H9 (cell line): ENCODE measurements at regions not wholly inside any gene's neighbourhood (a gene's known extent, or its start where the extent isn't known, plus 50 kb on each side); places are given as distances from the start of the nearest gene placed in this dataset.

Experiments
- DNase-seq: peaks from one replicate; pipeline ENCODE4 v3.0.0-alpha.2; 2017
- H2AFZ ChIP-seq: one replicate; pipeline ENCODE4 v1.6.1; 2013; ENCODE audit warnings: mild to moderate bottlenecking, low read length, control low read depth, moderate library complexity
- H2AK5ac ChIP-seq: 2 replicates; pipeline ENCODE4 v1.6.1; 2013; ENCODE audit warnings: low read length, control low read depth, mixed read lengths; ENCODE audit not compliant: insufficient read length
- H2BK120ac ChIP-seq: one replicate; pipeline ENCODE4 v1.6.1; 2013; ENCODE audit warnings: low read depth, mild to moderate bottlenecking, low read length, control low read depth, inconsistent platforms; ENCODE audit not compliant: poor library complexity, severe bottlenecking
- H2BK12ac ChIP-seq: 2 replicates; pipeline ENCODE4 v1.6.1; 2013; ENCODE audit warnings: low read length, control low read depth, mixed read lengths, low read depth; ENCODE audit not compliant: insufficient read length
- H2BK15ac ChIP-seq: 2 replicates; pipeline ENCODE4 v1.6.1; 2013; ENCODE audit warnings: low read depth, low read length, control low read depth
- H2BK20ac ChIP-seq: one replicate; pipeline ENCODE4 v1.6.1; 2013; ENCODE audit warnings: low read depth, mild to moderate bottlenecking, low read length, control low read depth, inconsistent platforms; ENCODE audit not compliant: poor library complexity, severe bottlenecking
- H2BK5ac ChIP-seq: 2 replicates; pipeline ENCODE4 v1.6.1; 2013; ENCODE audit warnings: low read length, control low read depth, mixed read lengths; ENCODE audit not compliant: insufficient read length
- H3K14ac ChIP-seq: 2 replicates; pipeline ENCODE4 v1.6.1; 2013; ENCODE audit warnings: low read length, control low read depth; ENCODE audit not compliant: insufficient read depth
- H3K18ac ChIP-seq: 2 replicates; pipeline ENCODE4 v1.6.1; 2013; ENCODE audit warnings: low read depth, mild to moderate bottlenecking, mixed read lengths, low read length, control low read depth; ENCODE audit not compliant: insufficient read length
- H3K23ac ChIP-seq: 2 replicates; pipeline ENCODE4 v1.6.1; 2013; ENCODE audit warnings: low read length, control low read depth, mixed read lengths, low read depth; ENCODE audit not compliant: insufficient read length
- H3K23me2 ChIP-seq: 2 replicates; pipeline ENCODE4 v1.6.1; 2013; ENCODE audit warnings: low read depth, mild to moderate bottlenecking, mixed read lengths, low read length, control low read depth; ENCODE audit not compliant: insufficient read length, poor library complexity, severe bottlenecking
- H3K27ac ChIP-seq: 2 replicates; pipeline ENCODE4 v1.5.1; 2013; ENCODE audit warnings: low read length, control low read depth, mixed read lengths, low read depth; ENCODE audit not compliant: insufficient read length
- H3K27me3 ChIP-seq: 2 replicates; pipeline ENCODE4 v1.6.1; 2013; ENCODE audit warnings: low read length, control low read depth, inconsistent platforms; ENCODE audit not compliant: insufficient read depth
- H3K4ac ChIP-seq: 2 replicates; pipeline ENCODE4 v1.6.1; 2013; ENCODE audit warnings: low read depth, mild to moderate bottlenecking, control low read depth, inconsistent platforms, low read length, moderate library complexity
- H3K4me1 ChIP-seq: 2 replicates; pipeline ENCODE4 v1.6.1; 2013; ENCODE audit warnings: low read length, control low read depth, inconsistent platforms; ENCODE audit not compliant: insufficient read depth
- H3K4me2 ChIP-seq: 2 replicates; pipeline ENCODE4 v1.6.1; 2013; ENCODE audit warnings: low read length, control low read depth, mixed read lengths; ENCODE audit not compliant: insufficient read length, insufficient read depth
- H3K56ac ChIP-seq: 2 replicates; pipeline ENCODE4 v1.6.1; 2013; ENCODE audit warnings: low read depth, mild to moderate bottlenecking, mixed read lengths, low read length, control low read depth; ENCODE audit not compliant: insufficient read length
- H3K79me1 ChIP-seq: 2 replicates; pipeline ENCODE4 v1.6.1; 2013; ENCODE audit warnings: low read depth, mild to moderate bottlenecking, moderate library complexity, low read length, control low read depth, inconsistent platforms; ENCODE audit not compliant: insufficient read depth, poor library complexity, severe bottlenecking
- H3K79me2 ChIP-seq: 2 replicates; pipeline ENCODE4 v1.6.1; 2013; ENCODE audit warnings: low read length, control low read depth, inconsistent platforms; ENCODE audit not compliant: insufficient read depth
- H3K9ac ChIP-seq: 2 replicates; pipeline ENCODE4 v1.6.1; 2013; ENCODE audit warnings: low read length, control low read depth, mixed read lengths; ENCODE audit not compliant: insufficient read length; ENCODE audit errors: extremely low read depth
- H3K9me3 ChIP-seq: one replicate; pipeline ENCODE4 v1.6.1; 2013; ENCODE audit warnings: low read depth, low read length, inconsistent platforms; ENCODE audit not compliant: control insufficient read depth
- H3T11ph ChIP-seq: one replicate; pipeline ENCODE4 v1.6.1; 2013; ENCODE audit warnings: mild to moderate bottlenecking, low read length, control low read depth, inconsistent platforms
- H4K20me1 ChIP-seq: one replicate; pipeline ENCODE4 v1.6.1; 2013; ENCODE audit not compliant: control insufficient read depth, insufficient read length, insufficient read depth
- H4K5ac ChIP-seq: 2 replicates; pipeline ENCODE4 v1.6.1; 2013; ENCODE audit warnings: low read depth, mild to moderate bottlenecking, mixed read lengths, low read length, control low read depth; ENCODE audit not compliant: insufficient read length
- H4K8ac ChIP-seq: replicated peaks from 2 replicates; pipeline ENCODE4 v1.6.1; 2013; ENCODE audit warnings: low read length, control low read depth, mixed read lengths, low read depth; ENCODE audit not compliant: insufficient read length
- H4K91ac ChIP-seq: 2 replicates; pipeline ENCODE4 v1.6.1; 2013; ENCODE audit warnings: low read depth, mild to moderate bottlenecking, moderate library complexity, mixed read lengths, low read length, control low read depth; ENCODE audit not compliant: insufficient read length
- H3K27ac Mint-ChIP-seq, 3 experiments: 2 replicates in 2 of 3; 3 replicates in 1 of 3; pipeline ENCODE4 v1.8.0; 2020 to 2021; ENCODE audit warnings: mixed read lengths in 3 of 3, mild to moderate bottlenecking in 1 of 3, moderate library complexity in 1 of 3
- H3K27me3 Mint-ChIP-seq: 2 replicates; pipeline ENCODE4 v1.8.0; 2021; ENCODE audit warnings: low read depth, mild to moderate bottlenecking, moderate library complexity, mixed read lengths
- H3K36me3 Mint-ChIP-seq, 3 experiments: 2 replicates in 2 of 3; 3 replicates in 1 of 3; pipeline ENCODE4 v1.8.0; 2020 to 2021; ENCODE audit warnings: low read depth in 3 of 3, mixed read lengths in 3 of 3; ENCODE audit not compliant: insufficient read depth in 1 of 3
- H3K4me1 Mint-ChIP-seq, 2 experiments: 2 replicates each; pipeline ENCODE4 v1.8.0; 2020; ENCODE audit warnings: mixed read lengths in 2 of 2
- H3K4me3 Mint-ChIP-seq, 2 experiments: 2 replicates in 1 of 2; 3 replicates in 1 of 2; pipeline ENCODE4 v1.8.0; 2020 to 2021; ENCODE audit warnings: mild to moderate bottlenecking in 2 of 2, mixed read lengths in 2 of 2, moderate library complexity in 1 of 2
- H3K9me3 Mint-ChIP-seq, 2 experiments: 2 replicates in 1 of 2; 3 replicates in 1 of 2; pipeline ENCODE4 v1.8.0; 2020; ENCODE audit warnings: mild to moderate bottlenecking in 2 of 2, mixed read lengths in 2 of 2, moderate library complexity in 1 of 2
- CTCF ChIP-seq: fragments of 200-600 bp; sonication (generic); conservative IDR thresholded peaks from 3 replicates; pipeline ENCODE4 v1.8.0; 2021; ENCODE audit warnings: antibody characterized with exemption, mild to moderate bottlenecking
- WGBS: extraction: QIAGEN DNeasy Blood & Tissue Kit; methylation state at CpG from one replicate; pipeline ENCODE4 v1.1.7; 2013; ENCODE audit warnings: missing lambda C conversion rate, low lambda C conversion rate, mixed read lengths; ENCODE audit not compliant: insufficient read length; ENCODE audit errors: extremely low coverage; 5-methylcytosine and 5-hydroxymethylcytosine counted together

- Histone ChIP-seq H3K23me2 (no peaks in the 10 kb centered on the region), H3K18ac (no peak overlapping the region), H3K9ac (no peak overlapping the region), H2AK5ac (no peak overlapping the region), H3K27ac (no peak overlapping the region), H3K79me2 (no peaks in the 10 kb centered on the region; the same call in 1 of the 2 replicates), H3K4ac (no peak overlapping the region), H4K5ac (no peak overlapping the region), H3K23ac (no peak overlapping the region), H3K4me1 (peaks cover 4% of the 10 kb centered on the region; the same call in 1 of the 2 replicates), H4K91ac (no peak overlapping the region), H2BK20ac (no peak overlapping the region), H2BK120ac (no peak overlapping the region), H4K8ac (no peak overlapping the region), H3K4me2 (no peak overlapping the region), H3K27me3 (no peaks in the 10 kb centered on the region), H3T11ph (no peak overlapping the region), H2BK12ac (no peak overlapping the region), H2BK15ac (no peak overlapping the region), H3K79me1 (no peaks in the 10 kb centered on the region), H2BK5ac (no peak overlapping the region), H4K20me1 (no peaks in the 10 kb centered on the region), H3K56ac (no peak overlapping the region), H3K9me3 (no peaks in the 10 kb centered on the region), H3K14ac (no peak overlapping the region; the same call in 1 of the 2 replicates), H2AFZ (no peak overlapping the region)
- no peak for TF ChIP-seq CTCF
- Mint-ChIP-seq H3K9me3 (peaks cover 0 to 8% of the 10 kb centered on the region in 2 experiments; a peak in 2 of 5 replicates), H3K4me3 (no peak overlapping the region), H3K36me3 (peaks cover 0 to 18% (median 4%) of the 10 kb centered on the region in 3 experiments; a peak in 4 of 7 replicates), H3K27me3 (peaks cover 4% of the 10 kb centered on the region; the same call in 1 of the 2 replicates), H3K27ac (no peak overlapping the region), H3K4me1 (peaks cover 39 to 45% of the 10 kb centered on the region in 2 experiments)
- peak; percentile 61 for DNase-seq
- no CpG with 5 or more reads among the region's 17 CpGs for WGBS
These were observed 54.7 kb upstream of the TCF20 start for GRCh38 chr22:42324990-42325710.
